ENCODE measurements at regions not wholly inside any gene's neighbourhood (a gene's known extent, or its start where the extent isn't known, plus 50 kb on each side); places are given as distances from the start of the nearest gene placed in this dataset.

DNA sequence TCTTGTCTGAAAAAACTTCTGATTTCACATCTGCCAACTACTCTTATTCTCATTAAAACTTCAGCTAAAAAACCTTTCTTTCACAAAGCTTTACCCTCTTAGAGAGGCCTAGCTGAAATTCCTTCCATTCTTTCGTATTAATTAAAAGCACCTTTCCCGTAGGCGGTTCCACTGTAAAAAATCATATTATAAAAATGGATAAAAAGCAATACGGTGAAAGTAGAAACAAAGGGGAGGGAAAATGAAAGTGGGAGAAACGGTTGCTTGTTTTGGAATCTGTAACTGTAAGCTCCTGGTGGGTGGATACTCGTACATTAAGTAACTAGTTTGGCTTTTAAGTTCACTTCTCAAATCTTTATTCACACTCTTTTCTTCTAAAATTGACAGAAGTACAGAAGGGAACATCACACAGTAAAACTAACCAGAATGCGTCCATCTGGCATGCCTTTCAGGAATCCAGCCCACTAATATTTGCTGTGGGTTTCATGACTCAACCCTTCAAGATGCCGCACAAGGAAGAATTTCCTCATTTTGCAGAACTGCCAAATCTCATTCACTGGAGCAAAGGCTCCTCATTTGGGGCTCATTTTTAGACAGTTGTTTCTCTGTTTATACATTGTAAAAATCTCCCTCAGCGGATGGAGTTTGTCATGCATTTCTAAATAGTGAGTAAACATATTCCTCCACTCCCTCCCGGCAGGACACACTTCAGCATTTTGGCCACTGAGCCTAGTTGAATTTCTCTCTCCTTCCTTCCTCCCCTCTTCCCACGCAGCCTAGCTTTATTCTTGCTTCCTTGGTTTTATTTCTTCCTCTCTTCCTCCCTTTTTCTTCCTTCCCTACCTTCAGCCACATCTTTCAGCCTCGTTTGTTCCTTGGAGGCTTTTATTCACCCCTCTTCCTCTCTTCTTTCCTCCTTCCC, 419.5 kb upstream of the NAALADL2 start:
- TF ChIP-seq, protein P1, sequence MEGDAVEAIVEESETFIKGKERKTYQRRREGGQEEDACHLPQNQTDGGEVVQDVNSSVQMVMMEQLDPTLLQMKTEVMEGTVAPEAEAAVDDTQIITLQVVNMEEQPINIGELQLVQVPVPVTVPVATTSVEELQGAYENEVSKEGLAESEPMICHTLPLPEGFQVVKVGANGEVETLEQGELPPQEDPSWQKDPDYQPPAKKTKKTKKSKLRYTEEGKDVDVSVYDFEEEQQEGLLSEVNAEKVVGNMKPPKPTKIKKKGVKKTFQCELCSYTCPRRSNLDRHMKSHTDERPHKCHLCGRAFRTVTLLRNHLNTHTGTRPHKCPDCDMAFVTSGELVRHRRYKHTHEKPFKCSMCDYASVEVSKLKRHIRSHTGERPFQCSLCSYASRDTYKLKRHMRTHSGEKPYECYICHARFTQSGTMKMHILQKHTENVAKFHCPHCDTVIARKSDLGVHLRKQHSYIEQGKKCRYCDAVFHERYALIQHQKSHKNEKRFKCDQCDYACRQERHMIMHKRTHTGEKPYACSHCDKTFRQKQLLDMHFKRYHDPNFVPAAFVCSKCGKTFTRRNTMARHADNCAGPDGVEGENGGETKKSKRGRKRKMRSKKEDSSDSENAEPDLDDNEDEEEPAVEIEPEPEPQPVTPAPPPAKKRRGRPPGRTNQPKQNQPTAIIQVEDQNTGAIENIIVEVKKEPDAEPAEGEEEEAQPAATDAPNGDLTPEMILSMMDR (optimal IDR thresholded peaks at IDR 0.05 in 1 of 3, IDR thresholded peaks at IDR 0.05 in 1 of 3, conservative IDR thresholded peaks at IDR 0.05 in 1 of 3; ENCODE audit: extremely low read depth in 1 of 3, insufficient read depth in 2 of 3, low read length in 3 of 3), result no peak
- TF ChIP-seq EZH2 (IDR thresholded peaks at IDR 0.05; ENCODE audit: low read length), result no peak

Data from keratinocyte (primary cell).